Lower leg skin (tissue), 4 donors: ENCODE measurements at regions not wholly inside any gene's neighbourhood (a gene's known extent, or its start where the extent isn't known, plus 50 kb on each side); places are given as distances from the start of the nearest gene placed in this dataset.

Source experiments
- DNase-seq, 2 donors: peaks; one replicate each; pipeline ENCODE4 v3.0.0-alpha.2; 2019; ENCODE audit warnings: low spot score in 2 of 2
- H3K4me3 ChIP-seq: fragments of 200-600 bp; sonication (generic); 2 replicates; pipeline ENCODE4 v1.5.1; 2017; ENCODE audit warnings: mild to moderate bottlenecking, low read depth; ENCODE audit not compliant: poor library complexity, severe bottlenecking
- POLR2A ChIP-seq, 2 donors: fragments of 450-650 bp; IDR thresholded peaks; one replicate each; pipeline ENCODE4 v1.6.1; 2016 to 2017; ENCODE audit warnings: antibody characterized with exemption in 2 of 2, mild to moderate bottlenecking in 1 of 2, moderate library complexity in 1 of 2
- WGBS, 2 donors: methylation state at CpG; one replicate each; pipeline ENCODE4 v1.1.5; 2018; 5-methylcytosine and 5-hydroxymethylcytosine counted together
- intact Hi-C: fragments of 100-400 bp; cut with DNase I; formaldehyde crosslinking; loops from one replicate; pipeline ENCODE4 v1.15.0; 2023; ENCODE audit warnings: low total_unique reads
- TF ChIP-seq, protein P1 (sequence below), 3 donors: fragments of 450-650 bp; IDR thresholded peaks; one replicate each; pipeline ENCODE4 v1.5.1; 2016; ENCODE audit warnings: antibody characterized with exemption in 3 of 3, mild to moderate bottlenecking in 3 of 3, moderate library complexity in 2 of 3

DNA sequence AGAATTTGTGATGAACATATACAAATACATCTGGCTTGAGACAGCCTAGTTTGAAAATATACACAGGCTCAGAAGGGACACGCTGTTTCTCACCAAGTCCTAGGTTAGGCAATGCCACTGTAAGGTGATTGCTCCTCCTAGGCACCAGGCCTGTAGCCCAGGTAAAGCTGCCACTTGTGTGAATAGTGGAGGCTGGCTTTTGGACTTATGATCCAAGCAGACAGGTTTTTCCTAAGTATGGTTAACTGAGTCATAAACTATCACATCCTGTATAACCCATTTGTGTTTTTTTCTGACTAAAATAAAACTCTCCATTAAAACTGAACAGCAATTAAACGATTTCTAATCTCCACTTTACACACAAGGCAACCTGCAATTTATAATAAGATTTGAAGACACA, 81.0 kb downstream of the SEMA4F start:
- WGBS, 2 donors, result 53 to 62% methylated on average over 2 of the region's 2 CpGs
- TF ChIP-seq, protein P1, sequence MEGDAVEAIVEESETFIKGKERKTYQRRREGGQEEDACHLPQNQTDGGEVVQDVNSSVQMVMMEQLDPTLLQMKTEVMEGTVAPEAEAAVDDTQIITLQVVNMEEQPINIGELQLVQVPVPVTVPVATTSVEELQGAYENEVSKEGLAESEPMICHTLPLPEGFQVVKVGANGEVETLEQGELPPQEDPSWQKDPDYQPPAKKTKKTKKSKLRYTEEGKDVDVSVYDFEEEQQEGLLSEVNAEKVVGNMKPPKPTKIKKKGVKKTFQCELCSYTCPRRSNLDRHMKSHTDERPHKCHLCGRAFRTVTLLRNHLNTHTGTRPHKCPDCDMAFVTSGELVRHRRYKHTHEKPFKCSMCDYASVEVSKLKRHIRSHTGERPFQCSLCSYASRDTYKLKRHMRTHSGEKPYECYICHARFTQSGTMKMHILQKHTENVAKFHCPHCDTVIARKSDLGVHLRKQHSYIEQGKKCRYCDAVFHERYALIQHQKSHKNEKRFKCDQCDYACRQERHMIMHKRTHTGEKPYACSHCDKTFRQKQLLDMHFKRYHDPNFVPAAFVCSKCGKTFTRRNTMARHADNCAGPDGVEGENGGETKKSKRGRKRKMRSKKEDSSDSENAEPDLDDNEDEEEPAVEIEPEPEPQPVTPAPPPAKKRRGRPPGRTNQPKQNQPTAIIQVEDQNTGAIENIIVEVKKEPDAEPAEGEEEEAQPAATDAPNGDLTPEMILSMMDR (IDR thresholded peaks at IDR 0.05), result no peak
- TF ChIP-seq POLR2A (IDR thresholded peaks at IDR 0.05), result no peak
- no peak for DNase-seq
- intact Hi-C loops, result no loop called here
- H3K4me3 ChIP-seq, result no peak overlapping the region

DNA sequence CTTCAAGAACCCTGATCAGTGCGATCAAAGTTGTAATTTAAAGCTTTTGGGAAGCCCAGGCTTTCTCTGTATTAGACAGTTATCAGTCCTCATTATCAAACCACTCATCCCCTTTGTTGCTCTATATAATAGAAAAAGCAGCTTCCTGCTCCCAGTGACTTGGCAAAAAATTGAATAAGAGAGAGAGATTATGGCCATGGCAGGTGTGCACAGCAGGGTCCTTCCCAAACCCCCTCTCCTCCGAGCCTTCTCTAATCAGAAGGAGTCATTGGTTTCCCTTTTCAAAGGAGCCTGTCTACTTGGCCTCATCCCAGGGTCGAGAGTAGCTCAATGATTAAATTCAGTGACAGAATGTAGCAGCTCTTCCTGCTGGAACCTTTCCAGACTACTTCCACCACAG, 81.5 kb downstream of the SEMA4F start:
- DNase-seq, result no peak
- WGBS, 2 donors, result 43 to 57% methylated on average over 3 of the region's 3 CpGs
- no peak overlapping the region for H3K4me3 ChIP-seq
- TF ChIP-seq, protein P1 (IDR thresholded peaks at IDR 0.05), result no peak
- TF ChIP-seq POLR2A (IDR thresholded peaks at IDR 0.05), result no peak
- intact Hi-C loops, result no loop called here

DNA sequence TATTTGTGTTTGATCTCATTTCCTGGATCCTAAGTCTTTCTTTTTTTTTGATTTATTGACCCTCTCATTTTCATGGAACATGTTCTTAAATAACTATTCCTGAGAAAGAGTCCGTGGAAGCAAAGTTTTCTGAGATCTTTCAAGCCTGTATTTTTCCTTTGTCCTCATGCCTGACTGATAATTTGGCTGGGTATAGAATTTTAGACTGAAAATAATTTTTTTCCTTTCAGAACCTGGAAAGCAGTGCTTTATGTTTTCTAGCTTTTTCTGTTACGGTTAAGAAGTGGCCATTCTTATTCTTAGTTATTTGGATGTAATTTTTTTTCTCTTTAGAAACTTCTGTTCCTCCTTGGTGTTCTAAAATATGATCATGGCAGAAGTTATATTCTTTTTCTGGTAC, 82.5 kb downstream of the SEMA4F start:
- intact Hi-C loops, result no loop called here
- WGBS, 2 donors, result 75 to 76% methylated on average over 2 of the region's 2 CpGs

DNA sequence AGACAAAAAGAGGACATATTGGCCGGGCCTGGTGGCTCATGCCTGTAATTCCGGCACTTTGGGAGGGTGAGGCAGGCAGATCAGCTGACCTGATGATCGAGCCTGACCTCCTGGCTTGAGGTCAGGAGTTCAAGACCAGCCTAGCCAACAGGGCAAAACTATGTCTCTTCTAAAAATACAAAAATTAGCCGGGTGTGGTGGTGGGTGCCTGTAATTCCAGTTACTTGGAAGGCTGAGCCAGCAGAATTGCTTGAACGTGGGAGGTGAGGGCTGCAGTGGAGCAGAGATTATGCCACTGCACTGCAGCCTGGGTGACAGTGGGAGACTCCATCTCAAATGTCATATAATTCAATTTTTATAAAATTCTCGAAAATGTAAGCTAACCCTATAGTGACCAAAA, 84.5 kb downstream of the SEMA4F start:
- H3K4me3 ChIP-seq, result no peak overlapping the region
- intact Hi-C loops, result no loop called here
- WGBS, 2 donors, result 40 to 41% methylated on average over 6 of the region's 6 CpGs
- TF ChIP-seq POLR2A (IDR thresholded peaks at IDR 0.05), result no peak
- TF ChIP-seq, protein P1 (IDR thresholded peaks at IDR 0.05), result no peak
- DNase-seq, result no peak

More for the DNA sequence above, 82.5 kb downstream of the SEMA4F start:
- no peak for DNase-seq
- TF ChIP-seq, protein P1 (IDR thresholded peaks at IDR 0.05), result no peak
- TF ChIP-seq POLR2A (IDR thresholded peaks at IDR 0.05), result no peak
- H3K4me3 ChIP-seq, result no peak overlapping the region

DNA sequence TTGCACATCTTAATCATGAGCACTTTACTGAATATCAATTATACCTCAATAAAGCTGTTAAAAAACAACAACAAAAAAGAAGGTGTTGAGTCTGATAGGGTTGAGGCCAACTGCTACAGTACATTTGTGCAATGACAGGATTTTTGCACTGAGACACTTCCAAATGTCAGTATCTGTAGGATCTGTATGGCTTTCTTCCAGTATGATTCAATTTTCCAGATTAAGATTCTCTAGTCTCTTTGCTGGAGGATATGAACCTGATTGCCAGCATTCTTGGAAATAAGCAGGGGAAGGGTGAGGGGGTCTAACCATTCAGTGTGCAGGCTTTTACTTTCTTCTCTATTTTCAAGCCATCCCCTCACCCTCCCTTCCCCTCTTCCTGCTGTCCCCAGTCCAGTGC, 85.1 kb downstream of the SEMA4F start:
- no peak for TF ChIP-seq POLR2A (IDR thresholded peaks at IDR 0.05)
- TF ChIP-seq, protein P1 (IDR thresholded peaks at IDR 0.05), result no peak

DNA sequence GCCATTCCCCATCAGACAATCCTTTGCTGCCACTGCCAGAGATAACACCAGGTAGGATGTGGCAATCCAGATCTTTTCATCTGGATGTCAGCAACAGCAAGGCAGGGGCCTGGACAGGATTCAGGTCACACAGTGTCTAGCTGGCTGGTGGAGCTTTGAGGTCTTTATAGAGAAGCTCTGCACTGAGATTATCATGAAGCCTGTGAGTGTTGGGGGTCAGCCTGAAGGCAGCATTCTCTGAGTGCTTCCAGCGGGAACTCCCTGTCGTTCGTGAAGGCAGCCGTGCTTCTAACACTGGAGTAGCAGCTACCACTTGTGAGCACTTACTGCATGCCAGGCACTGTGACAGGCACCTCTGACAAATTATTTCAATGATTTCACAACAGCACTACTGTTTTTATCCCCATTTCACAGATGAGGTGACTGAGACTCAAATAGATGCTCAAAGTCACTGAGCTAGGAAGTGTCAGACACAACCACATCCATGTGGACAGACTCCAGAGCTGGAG, 85.7 kb downstream of the SEMA4F start:
- 39 to 53% methylated on average over 4 of the region's 4 CpGs for WGBS, 2 donors
- intact Hi-C loops, result no loop called here
- no peak overlapping the region for H3K4me3 ChIP-seq
- DNase-seq, result no peak
- TF ChIP-seq, protein P1 (IDR thresholded peaks at IDR 0.05), result no peak
- TF ChIP-seq POLR2A (IDR thresholded peaks at IDR 0.05), result no peak

More for the DNA sequence above, 85.1 kb downstream of the SEMA4F start:
- H3K4me3 ChIP-seq, result no peak overlapping the region
- intact Hi-C loops, result no loop called here
- DNase-seq, result no peak
